Neuronal stem cell (in vitro differentiated cells): ENCODE measurements at regions not wholly inside any gene's neighbourhood (a gene's known extent, or its start where the extent isn't known, plus 50 kb on each side); places are given as distances from the start of the nearest gene placed in this dataset.

ENCODE experiments used
- DNase-seq: peaks from one replicate; pipeline ENCODE4 v3.0.0-alpha.2; 2013; ENCODE audit warnings: low spot score
- H2AFZ ChIP-seq: one replicate; pipeline ENCODE4 v1.6.1; 2013; ENCODE audit warnings: mild to moderate bottlenecking, low read length, inconsistent platforms
- H2AK5ac ChIP-seq: 2 replicates; pipeline ENCODE4 v1.6.1; 2013; ENCODE audit warnings: low read depth, mild to moderate bottlenecking, inconsistent platforms, low read length, moderate library complexity, mixed read lengths
- H2BK120ac ChIP-seq: 2 replicates; pipeline ENCODE4 v1.6.1; 2013; ENCODE audit warnings: low read depth, mild to moderate bottlenecking, inconsistent platforms, low read length, moderate library complexity, mixed read lengths
- H2BK12ac ChIP-seq: one replicate; pipeline ENCODE4 v1.6.1; 2013; ENCODE audit warnings: low read length, inconsistent platforms
- H2BK15ac ChIP-seq: 2 replicates; pipeline ENCODE4 v1.6.1; 2013; ENCODE audit warnings: mild to moderate bottlenecking, low read length, inconsistent platforms, mixed read lengths
- H2BK5ac ChIP-seq: one replicate; pipeline ENCODE4 v1.6.1; 2013; ENCODE audit warnings: inconsistent platforms, mild to moderate bottlenecking, low read length, moderate library complexity
- H3K14ac ChIP-seq: one replicate; pipeline ENCODE4 v1.6.1; 2013; ENCODE audit warnings: low read length, inconsistent platforms
- H3K18ac ChIP-seq: 2 replicates; pipeline ENCODE4 v1.6.1; 2013; ENCODE audit warnings: low read length, inconsistent platforms
- H3K23ac ChIP-seq: 2 replicates; pipeline ENCODE4 v1.6.1; 2013; ENCODE audit warnings: low read depth, mild to moderate bottlenecking, mixed read lengths, low read length, inconsistent platforms; ENCODE audit not compliant: poor library complexity
- H3K27ac ChIP-seq: replicated peaks from 3 replicates; pipeline ENCODE4 v1.5.1; 2013; ENCODE audit warnings: low read length, inconsistent platforms
- H3K27me3 ChIP-seq, 3 experiments: 2 replicates each; pipeline ENCODE4 v1.6.1; 2013; ENCODE audit warnings: low read length in 3 of 3, mild to moderate bottlenecking in 2 of 3, inconsistent platforms in 1 of 3, low read depth in 1 of 3, mixed read lengths in 1 of 3, moderate library complexity in 1 of 3; ENCODE audit not compliant: control insufficient read depth in 3 of 3, insufficient read depth in 3 of 3
- H3K36me3 ChIP-seq, 2 donors: replicated peaks in 1 of 2; 2 replicates each; pipeline ENCODE4 v1.6.1; 2013; ENCODE audit warnings: low read length in 2 of 2; ENCODE audit not compliant: control insufficient read depth in 2 of 2, insufficient read depth in 2 of 2
- H3K4ac ChIP-seq: 2 replicates; pipeline ENCODE4 v1.6.1; 2013; ENCODE audit warnings: inconsistent platforms, mild to moderate bottlenecking, low read length, moderate library complexity
- H3K4me1 ChIP-seq, 2 donors: 1 replicate in 1 of 2; 2 replicates in 1 of 2; pipeline ENCODE4 v1.6.1; 2013; ENCODE audit warnings: low read length in 2 of 2, low read depth in 1 of 2; ENCODE audit not compliant: control insufficient read depth in 2 of 2, insufficient read depth in 1 of 2
- H3K4me2 ChIP-seq: one replicate; pipeline ENCODE4 v1.6.1; 2013; ENCODE audit warnings: mild to moderate bottlenecking, low read length, inconsistent platforms; ENCODE audit not compliant: insufficient read depth, poor library complexity, severe bottlenecking
- H3K4me3 ChIP-seq, 2 donors: 2 replicates each; pipeline ENCODE4 v1.5.1; 2013; ENCODE audit warnings: low read length in 2 of 2, mild to moderate bottlenecking in 2 of 2, inconsistent platforms in 1 of 2, moderate library complexity in 1 of 2
- H3K79me1 ChIP-seq: one replicate; pipeline ENCODE4 v1.6.1; 2013; ENCODE audit warnings: low read depth, mild to moderate bottlenecking, inconsistent platforms, low read length, moderate library complexity
- H3K9ac ChIP-seq: one replicate; pipeline ENCODE4 v1.6.1; 2013; ENCODE audit warnings: mild to moderate bottlenecking, low read depth, low read length, inconsistent platforms; ENCODE audit not compliant: poor library complexity
- H3K9me3 ChIP-seq, 2 donors: replicated peaks in 1 of 2; 2 replicates each; pipeline versions ENCODE3 to v1.6.1; 2013; ENCODE audit warnings: low read length in 2 of 2, mild to moderate bottlenecking in 2 of 2, inconsistent platforms in 1 of 2, low read depth in 1 of 2, mixed read lengths in 1 of 2, moderate library complexity in 1 of 2; ENCODE audit not compliant: control insufficient read depth in 2 of 2, insufficient read depth in 1 of 2
- H4K8ac ChIP-seq: one replicate; pipeline ENCODE4 v1.6.1; 2013; ENCODE audit warnings: low read depth, mild to moderate bottlenecking, inconsistent platforms, low read length, moderate library complexity
- H4K91ac ChIP-seq: one replicate; pipeline ENCODE4 v1.6.1; 2013; ENCODE audit warnings: low read length, low read depth, mild to moderate bottlenecking, inconsistent platforms; ENCODE audit not compliant: poor library complexity
- WGBS, 2 donors: extraction: QIAGEN DNeasy Blood & Tissue Kit; methylation state at CpG; one replicate each; pipeline ENCODE4 v1.1.7; 2013; ENCODE audit warnings: missing lambda C conversion rate in 2 of 2, mixed read lengths in 1 of 2; ENCODE audit not compliant: insufficient read length in 2 of 2, insufficient replicate concordance in 1 of 2; ENCODE audit errors: extremely low coverage in 2 of 2; 5-methylcytosine and 5-hydroxymethylcytosine counted together

- no peak overlapping the region for H2AFZ ChIP-seq
- no peaks in the 10 kb centered on the region for H3K27me3 ChIP-seq
- no peaks in the 10 kb centered on the region for H3K9me3 ChIP-seq
- H3K4me1 ChIP-seq, result no peaks in the 10 kb centered on the region
- H2BK120ac ChIP-seq, result no peak overlapping the region
- DNase-seq, result no peak
- H2AK5ac ChIP-seq, result no peak overlapping the region
- H4K91ac ChIP-seq, result no peak overlapping the region
- no peak overlapping the region for H3K14ac ChIP-seq
- no CpG with 5 or more reads among the region's 1 CpG for WGBS, 2 donors
- H3K18ac ChIP-seq, result no peak overlapping the region
- H3K4me2 ChIP-seq, result no peak overlapping the region
- no peak overlapping the region for H3K4ac ChIP-seq
- H3K27ac ChIP-seq, result no peak overlapping the region
- no peaks in the 10 kb centered on the region for H3K79me1 ChIP-seq
- no peaks in the 10 kb centered on the region for H3K36me3 ChIP-seq
- no peak overlapping the region for H3K9ac ChIP-seq
- H3K4me3 ChIP-seq, result no peak overlapping the region
- H2BK12ac ChIP-seq, result no peak overlapping the region
- H4K8ac ChIP-seq, result no peak overlapping the region
- no peak overlapping the region for H2BK5ac ChIP-seq
- no peak overlapping the region for H2BK15ac ChIP-seq
- no peak overlapping the region for H3K23ac ChIP-seq
These were observed 1024.7 kb upstream of the GOT2 start for GRCh38 chr16:59758848-59759247.

- H3K27ac ChIP-seq, result no peak overlapping the region
- no peak overlapping the region for H3K4ac ChIP-seq
- H3K36me3 ChIP-seq, result no peaks in the 10 kb centered on the region
- H4K91ac ChIP-seq, result no peak overlapping the region
- H3K9me3 ChIP-seq, result no peaks in the 10 kb centered on the region
- H4K8ac ChIP-seq, result no peak overlapping the region
- no peak overlapping the region for H3K18ac ChIP-seq
- H3K4me3 ChIP-seq, result no peak overlapping the region
- no peaks in the 10 kb centered on the region for H3K79me1 ChIP-seq
- DNase-seq, result no peak
- no peak overlapping the region for H2BK5ac ChIP-seq
- H2BK120ac ChIP-seq, result no peak overlapping the region
- H2AFZ ChIP-seq, result peak overlapping the region; percentile 29
- WGBS, 2 donors, result no CpG with 5 or more reads among the region's 19 CpGs
- no peaks in the 10 kb centered on the region for H3K4me1 ChIP-seq
- no peak overlapping the region for H3K14ac ChIP-seq
- H2BK15ac ChIP-seq, result no peak overlapping the region
- H2BK12ac ChIP-seq, result no peak overlapping the region
- no peak overlapping the region for H3K4me2 ChIP-seq
- no peaks in the 10 kb centered on the region for H3K27me3 ChIP-seq
- no peak overlapping the region for H2AK5ac ChIP-seq
- no peak overlapping the region for H3K23ac ChIP-seq
- H3K9ac ChIP-seq, result no peak overlapping the region
These were observed 1020.7 kb upstream of the GOT2 start for GRCh38 chr16:59754854-59755253.

GRCh38 chr16:59749662-59750336 is 1015.7 kb upstream of the GOT2 start:
- no peak overlapping the region for H3K4me3 ChIP-seq
- H2BK12ac ChIP-seq, result no peak overlapping the region
- no peaks in the 10 kb centered on the region for H3K36me3 ChIP-seq
- no peak overlapping the region for H2BK120ac ChIP-seq
- H2AFZ ChIP-seq, result no peak overlapping the region
- H4K8ac ChIP-seq, result no peak overlapping the region
- no peak for DNase-seq
- H2AK5ac ChIP-seq, result no peak overlapping the region
- H3K9ac ChIP-seq, result no peak overlapping the region
- H3K18ac ChIP-seq, result no peak overlapping the region
- no peak overlapping the region for H3K27ac ChIP-seq
- H2BK5ac ChIP-seq, result no peak overlapping the region
- no peak overlapping the region for H4K91ac ChIP-seq
- H3K23ac ChIP-seq, result no peak overlapping the region
- no peaks in the 10 kb centered on the region for H3K9me3 ChIP-seq
- H3K27me3 ChIP-seq, result no peaks in the 10 kb centered on the region
- H2BK15ac ChIP-seq, result no peak overlapping the region
- H3K4me2 ChIP-seq, result no peak overlapping the region
- no peak overlapping the region for H3K14ac ChIP-seq
- no peak overlapping the region for H3K4ac ChIP-seq
- peaks cover 0 to 7% of the 10 kb centered on the region in 2 donors for H3K4me1 ChIP-seq
- H3K79me1 ChIP-seq, result no peaks in the 10 kb centered on the region
- WGBS, 2 donors, result no CpG with 5 or more reads among the region's 3 CpGs

DNA sequence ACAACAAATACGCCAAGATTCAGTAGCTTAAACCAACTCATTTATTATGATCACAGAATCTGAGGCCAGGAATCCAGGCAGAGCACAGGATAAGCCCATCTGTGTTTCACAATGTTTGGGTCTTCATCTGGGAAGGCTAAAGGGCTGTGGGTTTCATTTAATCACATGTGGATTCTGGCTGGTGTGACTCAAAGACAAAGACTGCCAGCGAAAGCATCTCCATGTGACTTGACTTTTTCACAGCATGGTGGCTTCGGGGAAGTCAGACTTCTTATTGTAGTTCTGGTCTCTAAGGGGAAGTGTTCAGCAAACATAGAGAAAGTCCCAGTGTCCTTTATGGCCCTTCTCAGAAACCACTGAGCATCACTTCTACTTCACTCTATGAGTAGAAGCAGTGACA is 1014.4 kb upstream of the GOT2 start:
- H2BK12ac ChIP-seq, result no peak overlapping the region
- H2BK15ac ChIP-seq, result no peak overlapping the region
- peaks cover 0 to 7% of the 10 kb centered on the region in 2 donors for H3K4me1 ChIP-seq
- no peaks in the 10 kb centered on the region for H3K27me3 ChIP-seq
- no peak for DNase-seq
- H3K79me1 ChIP-seq, result no peaks in the 10 kb centered on the region
- no CpG with 5 or more reads among the region's 3 CpGs for WGBS, 2 donors
- H3K18ac ChIP-seq, result no peak overlapping the region
- no peak overlapping the region for H3K4me3 ChIP-seq
- no peak overlapping the region for H4K8ac ChIP-seq
- peak overlapping the region; percentile 79 for H2AFZ ChIP-seq
- H2BK120ac ChIP-seq, result no peak overlapping the region
- H4K91ac ChIP-seq, result no peak overlapping the region
- no peak overlapping the region for H3K27ac ChIP-seq
- H3K9me3 ChIP-seq, result no peaks in the 10 kb centered on the region
- no peaks in the 10 kb centered on the region for H3K36me3 ChIP-seq
- H3K9ac ChIP-seq, result no peak overlapping the region
- no peak overlapping the region for H3K23ac ChIP-seq
- no peak overlapping the region for H2BK5ac ChIP-seq
- no peak overlapping the region for H3K4me2 ChIP-seq
- no peak overlapping the region for H3K4ac ChIP-seq
- H2AK5ac ChIP-seq, result no peak overlapping the region
- no peak overlapping the region for H3K14ac ChIP-seq
